Kidney (tissue), 13 donors: ENCODE measurements at regions not wholly inside any gene's neighbourhood (a gene's known extent, or its start where the extent isn't known, plus 50 kb on each side); places are given as distances from the start of the nearest gene placed in this dataset.

Experiments
- DNase-seq, 5 donors: peaks; one replicate each; pipeline ENCODE4 v3.0.0-alpha.2; 2013 to 2020
- FAIRE-seq: peaks from 2 replicates; lab custom pipeline; 2012; peaks lifted over from hg19 to GRCh38; lab: Jason Lieb, UNC
- H3K27ac ChIP-seq, 2 donors: one replicate each; pipeline ENCODE4 v1.7.0; 2013; ENCODE audit warnings: low read depth in 2 of 2, low read length in 2 of 2, inconsistent platforms in 1 of 2
- H3K27me3 ChIP-seq: one replicate; pipeline ENCODE4 v1.7.1; 2013; ENCODE audit warnings: low read length, inconsistent platforms; ENCODE audit not compliant: control insufficient read depth, insufficient read depth
- H3K36me3 ChIP-seq, 3 donors: one replicate each; pipeline versions ENCODE4 v1.7.0 to v1.7.1; 2013; ENCODE audit warnings: low read length in 3 of 3, control low read depth in 1 of 3, inconsistent platforms in 1 of 3; ENCODE audit not compliant: insufficient read depth in 3 of 3, control insufficient read depth in 2 of 3
- H3K4me1 ChIP-seq, 3 donors: one replicate each; pipeline versions ENCODE4 v1.7.0 to v1.7.1; 2013; ENCODE audit warnings: low read length in 3 of 3, inconsistent platforms in 1 of 3, low read depth in 1 of 3; ENCODE audit not compliant: control insufficient read depth in 2 of 3, insufficient read depth in 2 of 3
- H3K4me3 ChIP-seq, 3 donors: one replicate each; pipeline versions ENCODE4 v1.7.0 to v1.8.1; 2013; ENCODE audit warnings: low read length in 3 of 3, control low read depth in 1 of 3, inconsistent platforms in 1 of 3
- H3K9ac ChIP-seq, 3 donors: one replicate each; pipeline versions ENCODE4 v1.7.0 to v1.7.1; 2013; ENCODE audit warnings: low read length in 3 of 3, control low read depth in 1 of 3, inconsistent platforms in 1 of 3
- H3K9me3 ChIP-seq, 3 donors: one replicate each; pipeline versions ENCODE4 v1.7.0 to v1.7.1; 2013; ENCODE audit warnings: low read length in 3 of 3, control low read depth in 1 of 3, inconsistent platforms in 1 of 3; ENCODE audit not compliant: control insufficient read depth in 2 of 3, insufficient read depth in 1 of 3
- intact Hi-C: fragments of 100-400 bp; cut with DNase I; formaldehyde crosslinking; loops from one replicate; pipeline ENCODE4 v1.11.1; 2022
- TF ChIP-seq, protein P1 (sequence below): IDR thresholded peaks from 3 replicates; pipeline ENCODE4 v1.5.1; 2012; ENCODE audit warnings: mild to moderate bottlenecking, moderate library complexity, borderline replicate concordance; ENCODE audit not compliant: insufficient read depth; ENCODE audit errors: extremely low read depth
- donor health status: control.
- donor health status: control.
- donor health status: control.
- donor health status: control.
- donor health status: control.
- donor health status: DM: yes; HTN: yes; CAD: no.
- donor health status: Normal renal cell carcinoma (clear cell type).

- intact Hi-C loops, result no loop called here
- H3K27ac ChIP-seq, result no peak overlapping the region
- FAIRE-seq (no peak), DNase-seq (no peak)
- no peaks in the 10 kb centered on the region for H3K36me3 ChIP-seq
- H3K4me1 ChIP-seq, result no peaks in the 10 kb centered on the region
- no peaks in the 10 kb centered on the region for H3K27me3 ChIP-seq
- H3K4me3 ChIP-seq, result no peak overlapping the region
- H3K9ac ChIP-seq, result no peak overlapping the region
- TF ChIP-seq, protein P1, sequence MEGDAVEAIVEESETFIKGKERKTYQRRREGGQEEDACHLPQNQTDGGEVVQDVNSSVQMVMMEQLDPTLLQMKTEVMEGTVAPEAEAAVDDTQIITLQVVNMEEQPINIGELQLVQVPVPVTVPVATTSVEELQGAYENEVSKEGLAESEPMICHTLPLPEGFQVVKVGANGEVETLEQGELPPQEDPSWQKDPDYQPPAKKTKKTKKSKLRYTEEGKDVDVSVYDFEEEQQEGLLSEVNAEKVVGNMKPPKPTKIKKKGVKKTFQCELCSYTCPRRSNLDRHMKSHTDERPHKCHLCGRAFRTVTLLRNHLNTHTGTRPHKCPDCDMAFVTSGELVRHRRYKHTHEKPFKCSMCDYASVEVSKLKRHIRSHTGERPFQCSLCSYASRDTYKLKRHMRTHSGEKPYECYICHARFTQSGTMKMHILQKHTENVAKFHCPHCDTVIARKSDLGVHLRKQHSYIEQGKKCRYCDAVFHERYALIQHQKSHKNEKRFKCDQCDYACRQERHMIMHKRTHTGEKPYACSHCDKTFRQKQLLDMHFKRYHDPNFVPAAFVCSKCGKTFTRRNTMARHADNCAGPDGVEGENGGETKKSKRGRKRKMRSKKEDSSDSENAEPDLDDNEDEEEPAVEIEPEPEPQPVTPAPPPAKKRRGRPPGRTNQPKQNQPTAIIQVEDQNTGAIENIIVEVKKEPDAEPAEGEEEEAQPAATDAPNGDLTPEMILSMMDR, result no peak
- no peaks in the 10 kb centered on the region for H3K9me3 ChIP-seq
Observed at GRCh38 chr5:168128111-168128510, 163.3 kb upstream of the WWC1 start.

- H3K27ac ChIP-seq, result no peak overlapping the region
- intact Hi-C loops, result no loop called here
- TF ChIP-seq, protein P1, result no peak
- H3K9me3 ChIP-seq, result no peaks in the 10 kb centered on the region
- no peaks in the 10 kb centered on the region for H3K4me1 ChIP-seq
- no peak overlapping the region for H3K9ac ChIP-seq
- no peak overlapping the region for H3K4me3 ChIP-seq
- no peaks in the 10 kb centered on the region for H3K36me3 ChIP-seq
- no peak for FAIRE-seq
- no peak for DNase-seq
- H3K27me3 ChIP-seq, result no peaks in the 10 kb centered on the region
Observed at GRCh38 chr5:168128557-168128956, 162.9 kb upstream of the WWC1 start.

DNA sequence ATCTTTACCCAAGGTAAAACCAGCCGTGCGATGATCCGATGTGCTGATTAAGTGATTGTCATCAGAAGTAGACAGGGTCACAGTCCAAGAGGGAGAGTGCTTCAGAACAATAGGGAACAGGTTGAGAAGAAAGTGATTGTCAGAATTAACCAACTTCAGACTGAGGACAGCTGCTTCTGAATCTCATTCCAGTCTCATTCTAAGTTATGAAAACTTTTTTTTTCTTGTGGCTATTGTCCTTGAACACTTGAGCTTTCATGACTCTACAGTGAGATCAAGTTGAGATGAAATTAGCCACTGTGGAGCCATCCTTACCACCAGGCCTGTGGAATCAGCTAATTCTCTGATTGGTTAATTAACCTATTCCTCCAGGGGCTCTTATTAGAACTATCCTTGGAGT is 159.9 kb upstream of the WWC1 start:
- H3K9me3 ChIP-seq, result no peaks in the 10 kb centered on the region
- DNase-seq (no peak), FAIRE-seq (no peak)
- no peaks in the 10 kb centered on the region for H3K4me1 ChIP-seq
- H3K27me3 ChIP-seq, result no peaks in the 10 kb centered on the region
- H3K27ac ChIP-seq, result no peak overlapping the region
- H3K4me3 ChIP-seq, result no peak overlapping the region
- intact Hi-C loops, result no loop called here
- TF ChIP-seq, protein P1, result no peak
- H3K9ac ChIP-seq, result no peak overlapping the region
- H3K36me3 ChIP-seq, result no peaks in the 10 kb centered on the region

DNA sequence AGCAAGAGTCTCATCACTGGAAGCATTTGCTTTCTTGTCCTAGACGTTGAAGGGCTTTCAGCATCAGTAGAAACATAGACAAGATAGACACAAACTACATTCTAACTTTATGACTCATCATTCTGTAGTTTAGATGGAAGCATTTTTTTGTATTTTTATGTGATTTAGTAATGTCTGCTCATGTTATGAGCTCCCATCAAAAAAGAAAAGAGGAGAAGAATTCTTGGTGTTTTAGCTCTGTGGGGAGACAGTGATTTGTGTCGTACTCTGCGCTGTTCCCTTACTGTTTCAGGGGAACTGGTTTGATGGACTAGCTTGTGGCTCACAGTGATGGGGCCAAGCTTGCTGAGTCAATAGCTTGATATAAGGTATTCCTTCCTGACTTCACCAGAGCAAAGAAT is 159.2 kb upstream of the WWC1 start:
- Histone ChIP-seq H3K36me3 (no peaks in the 10 kb centered on the region), H3K4me1 (no peaks in the 10 kb centered on the region), H3K4me3 (no peak overlapping the region), H3K9ac (no peak overlapping the region), H3K9me3 (no peaks in the 10 kb centered on the region), H3K27me3 (no peaks in the 10 kb centered on the region), H3K27ac (no peak overlapping the region)
- TF ChIP-seq, protein P1, result no peak
- FAIRE-seq, result no peak
- intact Hi-C loops, result no loop called here
- DNase-seq, result no peak
